ENCODE measurements at regions not wholly inside any gene's neighbourhood (a gene's known extent, or its start where the extent isn't known, plus 50 kb on each side); places are given as distances from the start of the nearest gene placed in this dataset.

- DNase-seq: no peak
These were observed 176.8 kb upstream of the SAMSN1 start for GRCh38 chr21:14722841-14723483.

- no peak for DNase-seq
These were observed 174.1 kb upstream of the SAMSN1 start for GRCh38 chr21:14720237-14720636.

- no peak for DNase-seq
These were observed 172.8 kb upstream of the SAMSN1 start for GRCh38 chr21:14718951-14719350.

GRCh38 chr21:14716761-14717396, 170.8 kb upstream of the SAMSN1 start:
- DNase-seq: no peak

GRCh38 chr21:14713109-14713508, 167.0 kb upstream of the SAMSN1 start:
- DNase-seq: no peak

- no peak for DNase-seq
These were observed 166.1 kb upstream of the SAMSN1 start for GRCh38 chr21:14712121-14712715.

- no peak for DNase-seq
These were observed 165.2 kb upstream of the SAMSN1 start for GRCh38 chr21:14711287-14711686.

GRCh38 chr21:14707511-14708020, 161.5 kb upstream of the SAMSN1 start:
- no peak for DNase-seq

- DNase-seq: no peak
These were observed 160.8 kb upstream of the SAMSN1 start for GRCh38 chr21:14706712-14707510.

- DNase-seq: no peak
These were observed 153.6 kb upstream of the SAMSN1 start for GRCh38 chr21:14699433-14700407.

- no peak for DNase-seq
These were observed 151.7 kb upstream of the SAMSN1 start for GRCh38 chr21:14697769-14698168.

GRCh38 chr21:14694817-14695216, 148.7 kb upstream of the SAMSN1 start:
- DNase-seq: no peak

- DNase-seq: no peak
These were observed 147.9 kb upstream of the SAMSN1 start for GRCh38 chr21:14693997-14694396.

- DNase-seq: no peak
These were observed 145.8 kb upstream of the SAMSN1 start for GRCh38 chr21:14691914-14692313.

GRCh38 chr21:14690886-14691285, 144.8 kb upstream of the SAMSN1 start:
- no peak for DNase-seq

- DNase-seq: no peak
These were observed 142.8 kb upstream of the SAMSN1 start for GRCh38 chr21:14688936-14689335.

GRCh38 chr21:14688412-14688811, 142.3 kb upstream of the SAMSN1 start:
- no peak for DNase-seq

GRCh38 chr21:14687268-14687625, 141.1 kb upstream of the SAMSN1 start:
- no peak for DNase-seq

GRCh38 chr21:14686466-14687267, 140.6 kb upstream of the SAMSN1 start:
- DNase-seq: no peak

GRCh38 chr21:14685568-14685967, 139.5 kb upstream of the SAMSN1 start:
- no peak for DNase-seq

All from renal pelvis (tissue), 1 donor.